Fibroblast of mammary gland (primary cell): ENCODE measurements at regions not wholly inside any gene's neighbourhood (a gene's known extent, or its start where the extent isn't known, plus 50 kb on each side); places are given as distances from the start of the nearest gene placed in this dataset.

Experiments used
- DNase-seq: peaks from one replicate; pipeline ENCODE4 v3.0.0-alpha.2; 2010; ENCODE audit warnings: low read depth
- H3K4me3 ChIP-seq: 2 replicates; pipeline ENCODE4 v1.5.1; 2011; ENCODE audit warnings: low read depth, mild to moderate bottlenecking, low read length, moderate library complexity; ENCODE audit not compliant: control insufficient read depth
- TF ChIP-seq, protein P1 (sequence below): conservative IDR thresholded peaks from 2 replicates; pipeline ENCODE4 v1.5.1; 2011; ENCODE audit warnings: low read depth, low read length, inconsistent platforms; ENCODE audit not compliant: control insufficient read depth, insufficient read depth

DNA sequence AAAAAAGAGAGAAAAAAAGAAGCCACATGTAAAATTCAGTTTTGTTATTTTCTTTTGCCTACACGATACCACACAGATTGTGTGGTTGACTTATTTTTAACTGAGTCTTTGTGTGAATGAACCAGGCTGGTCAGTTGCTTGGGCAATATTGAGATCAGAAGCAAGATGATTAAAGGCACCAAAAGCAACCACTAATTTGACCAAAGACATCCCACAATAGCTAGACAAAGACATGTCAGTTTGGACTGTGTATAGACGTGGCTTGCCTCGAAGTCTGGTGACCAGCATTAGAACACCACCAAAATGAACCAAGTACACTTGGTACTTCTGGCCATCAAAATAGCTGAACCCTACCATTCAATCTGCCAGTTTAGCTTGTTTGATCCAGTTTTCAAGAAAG is 340.6 kb upstream of the TBX3 start:
- DNase-seq = no peak
- H3K4me3 ChIP-seq = no peak overlapping the region
- TF ChIP-seq, protein P1, sequence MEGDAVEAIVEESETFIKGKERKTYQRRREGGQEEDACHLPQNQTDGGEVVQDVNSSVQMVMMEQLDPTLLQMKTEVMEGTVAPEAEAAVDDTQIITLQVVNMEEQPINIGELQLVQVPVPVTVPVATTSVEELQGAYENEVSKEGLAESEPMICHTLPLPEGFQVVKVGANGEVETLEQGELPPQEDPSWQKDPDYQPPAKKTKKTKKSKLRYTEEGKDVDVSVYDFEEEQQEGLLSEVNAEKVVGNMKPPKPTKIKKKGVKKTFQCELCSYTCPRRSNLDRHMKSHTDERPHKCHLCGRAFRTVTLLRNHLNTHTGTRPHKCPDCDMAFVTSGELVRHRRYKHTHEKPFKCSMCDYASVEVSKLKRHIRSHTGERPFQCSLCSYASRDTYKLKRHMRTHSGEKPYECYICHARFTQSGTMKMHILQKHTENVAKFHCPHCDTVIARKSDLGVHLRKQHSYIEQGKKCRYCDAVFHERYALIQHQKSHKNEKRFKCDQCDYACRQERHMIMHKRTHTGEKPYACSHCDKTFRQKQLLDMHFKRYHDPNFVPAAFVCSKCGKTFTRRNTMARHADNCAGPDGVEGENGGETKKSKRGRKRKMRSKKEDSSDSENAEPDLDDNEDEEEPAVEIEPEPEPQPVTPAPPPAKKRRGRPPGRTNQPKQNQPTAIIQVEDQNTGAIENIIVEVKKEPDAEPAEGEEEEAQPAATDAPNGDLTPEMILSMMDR = no peak

DNA sequence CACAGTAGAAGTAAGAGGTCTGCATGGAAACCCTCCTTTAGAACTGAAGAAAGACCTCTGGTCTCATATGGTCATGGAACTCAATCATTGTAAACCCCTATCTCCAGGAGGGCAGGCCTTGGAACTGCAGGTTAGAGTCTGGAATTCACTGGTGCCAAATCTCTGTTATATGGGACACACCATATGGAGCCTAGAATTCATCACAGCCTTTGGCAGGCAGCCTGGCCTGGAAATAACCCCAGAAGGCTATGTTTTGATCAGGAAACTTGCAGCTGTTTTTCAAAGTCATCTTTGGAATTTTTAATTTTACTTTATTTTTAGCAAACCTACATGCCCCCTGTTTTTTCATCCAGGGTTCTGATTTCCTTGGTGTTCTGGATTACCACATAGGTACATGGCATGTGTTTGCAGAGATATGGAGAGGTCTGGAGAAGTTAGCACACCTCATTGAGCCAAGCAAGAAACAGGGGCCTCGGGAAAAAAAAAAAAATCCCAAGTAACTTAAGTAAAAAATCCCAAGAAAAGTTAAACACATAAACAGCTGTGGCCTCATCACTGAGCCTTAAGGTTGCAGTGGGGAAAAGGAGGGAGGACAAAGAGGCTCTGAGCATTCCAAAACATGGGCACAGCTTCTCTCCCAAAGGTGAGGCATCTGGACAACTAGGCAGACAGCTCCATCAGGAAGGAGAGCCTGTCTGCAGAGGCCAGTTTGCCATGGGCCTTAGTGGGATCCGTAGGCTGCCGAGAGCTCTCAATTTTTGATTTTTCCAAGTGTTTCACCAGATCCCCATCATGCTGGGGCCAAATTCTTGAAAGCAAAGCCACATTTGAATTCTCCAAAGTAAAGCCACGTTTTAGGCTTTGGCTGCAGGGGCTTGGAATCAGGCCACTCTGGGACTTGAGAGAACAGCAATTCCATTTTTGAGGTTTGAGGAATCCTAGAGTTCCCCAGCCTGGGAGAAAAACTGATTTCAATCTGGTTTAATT is 339.6 kb upstream of the TBX3 start:
- TF ChIP-seq, protein P1 = no peak
- peak; percentile 72 for DNase-seq
- no peak overlapping the region for H3K4me3 ChIP-seq

DNA sequence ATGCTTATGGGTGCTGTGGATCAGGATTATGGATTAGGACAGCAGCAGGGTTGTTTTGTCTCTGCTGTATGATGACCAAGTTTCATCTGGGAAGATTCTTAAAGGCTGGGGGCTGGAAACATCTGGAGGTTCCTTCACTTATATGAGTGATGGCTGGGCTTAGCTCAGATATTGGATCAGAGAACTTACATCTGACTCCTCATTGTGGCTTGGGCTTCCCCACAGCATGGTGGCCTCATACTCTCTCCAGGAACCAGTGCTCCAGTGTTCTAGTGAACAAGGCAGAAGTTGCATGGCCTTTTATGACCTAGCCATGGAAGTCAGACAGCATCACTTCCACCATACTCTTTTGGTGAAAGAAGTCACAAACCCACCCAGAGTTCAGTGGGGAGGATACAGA is 336.1 kb upstream of the TBX3 start:
- no peak overlapping the region for H3K4me3 ChIP-seq
- no peak for DNase-seq
- TF ChIP-seq, protein P1 = no peak

DNA sequence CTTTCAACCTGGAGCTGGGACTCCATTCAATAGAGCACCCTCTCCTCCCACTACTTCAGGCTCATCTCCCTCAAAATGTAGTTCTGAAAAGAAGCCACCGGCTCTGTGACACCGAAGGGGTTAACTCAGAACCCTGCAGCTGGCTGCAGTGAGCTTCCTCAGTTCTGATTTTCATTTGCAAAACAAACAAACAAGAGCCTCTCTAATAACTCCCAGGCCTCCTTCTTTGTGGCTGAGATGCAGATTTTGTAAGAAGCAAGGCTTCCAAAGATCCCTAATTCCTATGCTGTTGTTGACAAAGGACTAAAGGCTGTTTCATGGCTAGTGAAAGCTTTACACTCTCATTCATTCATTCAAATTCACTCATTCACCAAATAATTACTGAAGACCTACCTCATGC is 333.4 kb upstream of the TBX3 start:
- H3K4me3 ChIP-seq = no peak overlapping the region
- TF ChIP-seq, protein P1 = no peak
- no peak for DNase-seq

DNA sequence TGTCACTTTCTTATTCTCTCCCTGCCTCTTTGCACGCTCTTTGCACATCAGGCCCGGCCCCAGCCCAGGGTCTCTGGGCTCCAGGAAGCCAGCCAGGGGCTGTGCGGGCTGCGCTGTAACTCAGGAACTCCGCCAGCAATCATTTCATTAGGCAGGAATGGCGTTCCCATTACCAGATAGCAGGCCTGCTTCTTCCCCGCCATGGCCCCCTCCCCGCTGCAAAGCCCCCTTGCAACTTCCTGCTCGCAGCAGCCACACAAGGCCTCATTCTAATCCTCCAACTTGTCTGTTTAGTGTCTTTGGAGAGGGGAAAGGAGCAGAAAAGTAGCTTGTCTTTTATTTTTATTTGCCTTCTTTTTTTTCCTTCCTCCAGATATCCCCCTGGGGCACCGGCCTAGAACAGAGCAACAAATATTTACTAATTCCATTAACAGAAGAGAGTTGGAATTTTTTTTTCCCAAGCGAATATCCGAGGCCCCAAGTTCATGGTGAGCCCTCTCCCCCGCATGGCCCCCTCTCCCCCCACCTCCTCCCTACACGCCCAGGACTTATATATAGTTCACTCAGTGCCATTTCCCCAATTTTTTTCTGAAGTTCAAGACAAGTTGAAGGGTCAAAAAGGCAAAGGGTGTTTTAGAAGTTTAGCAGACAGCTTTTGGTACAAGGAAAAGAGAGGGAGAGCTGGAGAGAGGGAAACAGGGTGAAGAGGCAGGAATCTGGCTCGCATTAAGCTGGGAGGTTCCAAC is 329.4 kb upstream of the TBX3 start:
- no peak overlapping the region for H3K4me3 ChIP-seq
- no peak for DNase-seq
- TF ChIP-seq, protein P1 = no peak

DNA sequence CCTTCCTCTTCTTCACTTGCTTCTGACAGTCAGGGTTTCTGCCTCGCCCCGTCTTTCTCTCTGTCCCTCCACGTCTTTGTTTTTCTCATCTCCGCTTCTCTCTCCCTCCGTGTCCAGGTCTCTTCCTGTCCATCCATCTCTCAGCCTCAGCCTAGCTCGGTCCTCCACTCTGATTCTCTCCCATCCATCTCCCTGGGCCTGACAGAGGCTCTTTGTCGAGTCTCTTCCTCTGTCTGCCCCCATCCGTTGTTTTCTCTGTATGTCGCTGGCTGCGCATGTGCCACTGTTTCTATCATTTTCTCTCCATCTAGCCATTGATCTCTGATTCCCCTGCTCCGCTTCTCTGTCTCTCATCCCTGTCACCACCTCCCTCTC is 328.9 kb upstream of the TBX3 start:
- no peak for DNase-seq
- TF ChIP-seq, protein P1 = no peak
- H3K4me3 ChIP-seq = no peak overlapping the region
